GM23338 (cell line): ENCODE measurements at regions not wholly inside any gene's neighbourhood (a gene's known extent, or its start where the extent isn't known, plus 50 kb on each side); places are given as distances from the start of the nearest gene placed in this dataset.
A peak's percentile ranks its signal among the peaks of the same experiment; 100 is the strongest.

Source experiments
- ATAC-seq: fragments of 200-7000 bp; cut with Tn5 transposase; 3 replicates; pipeline ENCODE4 v1.9.1; 2020
- DNase-seq: peaks from one replicate; pipeline ENCODE4 v3.0.0-alpha.2; 2015; ENCODE audit warnings: low spot score
- H2AFZ ChIP-seq: fragments of 200-600 bp; sonication (generic); 2 replicates; pipeline ENCODE4 v1.8.0; 2016; ENCODE audit warnings: antibody characterized with exemption, mild to moderate bottlenecking, moderate library complexity
- H3F3A ChIP-seq: fragments of 200-600 bp; sonication (generic); replicated peaks from 2 replicates; pipeline ENCODE4 v1.8.0; 2017; ENCODE audit warnings: antibody characterized with exemption, mixed run types, low read depth
- H3K27ac ChIP-seq: fragments of 200-600 bp; sonication (generic); 2 replicates; pipeline ENCODE4 v1.6.1; 2016; ENCODE audit warnings: low read depth
- H3K27me3 ChIP-seq: fragments of 200-600 bp; sonication (generic); 2 replicates; pipeline ENCODE4 v1.8.0; 2016; ENCODE audit warnings: mild to moderate bottlenecking, mixed run types, moderate library complexity; ENCODE audit not compliant: insufficient read depth
- H3K36me3 ChIP-seq: fragments of 200-600 bp; sonication (generic); 2 replicates; pipeline ENCODE4 v1.8.0; 2016; ENCODE audit warnings: mild to moderate bottlenecking; ENCODE audit not compliant: insufficient read depth
- H3K4me1 ChIP-seq: fragments of 200-600 bp; sonication (generic); 2 replicates; pipeline ENCODE4 v1.8.0; 2016; ENCODE audit warnings: mild to moderate bottlenecking, moderate library complexity; ENCODE audit not compliant: insufficient read depth
- H3K4me2 ChIP-seq: fragments of 200-600 bp; sonication (generic); 2 replicates; pipeline ENCODE4 v1.7.1; 2017; ENCODE audit warnings: mixed run types
- H3K4me3 ChIP-seq: fragments of 200-600 bp; sonication (generic); 2 replicates; pipeline ENCODE4 v1.6.1; 2016; ENCODE audit warnings: mixed run types
- H3K79me2 ChIP-seq: fragments of 200-600 bp; sonication (generic); replicated peaks from 2 replicates; pipeline ENCODE4 v1.8.0; 2017; ENCODE audit warnings: mild to moderate bottlenecking; ENCODE audit not compliant: insufficient read depth
- H3K9me2 ChIP-seq: fragments of 200-600 bp; sonication (generic); 2 replicates; pipeline ENCODE4 v1.8.0; 2017; ENCODE audit not compliant: insufficient read depth
- H4K20me1 ChIP-seq: fragments of 200-600 bp; sonication (generic); replicated peaks from 2 replicates; pipeline ENCODE4 v1.8.0; 2017; ENCODE audit warnings: mild to moderate bottlenecking; ENCODE audit not compliant: insufficient read depth
- H3K27ac Mint-ChIP-seq: 2 replicates; pipeline ENCODE4 v1.8.0; 2020; ENCODE audit warnings: inconsistent platforms, mild to moderate bottlenecking, moderate library complexity, mixed read lengths
- H3K27me3 Mint-ChIP-seq: 3 replicates; pipeline ENCODE4 v1.8.0; 2022; ENCODE audit warnings: low read depth, mild to moderate bottlenecking, moderate library complexity, mixed read lengths, inconsistent platforms; ENCODE audit not compliant: insufficient read depth, poor library complexity
- H3K36me3 Mint-ChIP-seq: 3 replicates; pipeline ENCODE4 v1.8.0; 2021; ENCODE audit warnings: low read depth, mild to moderate bottlenecking, inconsistent platforms, moderate library complexity, mixed read lengths
- H3K4me1 Mint-ChIP-seq: 3 replicates; pipeline ENCODE4 v1.8.0; 2020; ENCODE audit warnings: mild to moderate bottlenecking, inconsistent platforms, mixed read lengths
- H3K4me3 Mint-ChIP-seq: 3 replicates; pipeline ENCODE4 v1.8.0; 2021; ENCODE audit warnings: moderate library complexity, mild to moderate bottlenecking, inconsistent platforms, mixed read lengths
- H3K9me3 Mint-ChIP-seq: 3 replicates; pipeline ENCODE4 v1.8.0; 2020; ENCODE audit warnings: moderate library complexity, mild to moderate bottlenecking, inconsistent platforms, mixed read lengths
- CREB1 ChIP-seq: fragments of 250-450 bp; sonication (Bioruptor Pico); IDR thresholded peaks from 2 replicates; pipeline ENCODE4 v1.5.0; 2020; ENCODE audit warnings: low read depth, mild to moderate bottlenecking, moderate library complexity
- REST ChIP-seq: IDR thresholded peaks from one replicate; pipeline ENCODE4 v1.6.1; 2018; ENCODE audit warnings: antibody characterized with exemption; ENCODE audit not compliant: unreplicated experiment
- ZNF462 ChIP-seq: fragments of 250-450 bp; sonication (Bioruptor Pico); IDR thresholded peaks from 2 replicates; pipeline ENCODE4 v1.5.0; 2020; ENCODE audit warnings: mild to moderate bottlenecking, moderate library complexity

- Histone ChIP-seq H2AFZ (no peak overlapping the region), H3K4me2 (no peak overlapping the region), H3K36me3 (no peaks in the 10 kb centered on the region), H3K4me1 (peaks cover 23% of the 10 kb centered on the region), H3K9me2 (0 out of 2 replicates have a peak, but pooled peaks cover 3% of the 10 kb centered on the region), H3K27me3 (no peaks in the 10 kb centered on the region), H3F3A (no peaks in the 10 kb centered on the region), H3K27ac (no peak overlapping the region), H4K20me1 (no peaks in the 10 kb centered on the region), H3K79me2 (no peaks in the 10 kb centered on the region), H3K4me3 (no peak overlapping the region)
- Mint-ChIP-seq H3K36me3 (no peaks in the 10 kb centered on the region), H3K4me3 (no peak overlapping the region), H3K9me3 (no peaks in the 10 kb centered on the region; the same call in 2 of the 3 replicates), H3K27ac (no peak overlapping the region), H3K27me3 (peaks cover 2% of the 10 kb centered on the region), H3K4me1 (peaks cover 22% of the 10 kb centered on the region)
- peak; percentile 62 for DNase-seq
- peak; percentile 43 for ATAC-seq
- TF ChIP-seq CREB1 (CRISPR knock-in tag) (no peak), REST (peak; percentile 93), ZNF462 (peak; percentile 41; the same call in 1 of the 2 replicates)
Observed at GRCh38 chr15:29449136-29449535, 179.5 kb upstream of the NSMCE3 start.
